Forelimb muscle (tissue), 1 donor: ENCODE measurements at regions not wholly inside any gene's neighbourhood (a gene's known extent, or its start where the extent isn't known, plus 50 kb on each side); places are given as distances from the start of the nearest gene placed in this dataset.
"Not testable (repeated sequence)": the region's sequence is repeated elsewhere in the genome, so short reads cannot be mapped to it uniquely, and the experiment has no call there.

Experiments
- DNase-seq: peaks from one replicate; pipeline ENCODE4 v3.0.0-alpha.2; 2013; ENCODE audit warnings: low read depth

GRCh38 chr2:39874236-39874635 lies 95.2 kb upstream of the THUMPD2 start:
- no peak for DNase-seq

DNA sequence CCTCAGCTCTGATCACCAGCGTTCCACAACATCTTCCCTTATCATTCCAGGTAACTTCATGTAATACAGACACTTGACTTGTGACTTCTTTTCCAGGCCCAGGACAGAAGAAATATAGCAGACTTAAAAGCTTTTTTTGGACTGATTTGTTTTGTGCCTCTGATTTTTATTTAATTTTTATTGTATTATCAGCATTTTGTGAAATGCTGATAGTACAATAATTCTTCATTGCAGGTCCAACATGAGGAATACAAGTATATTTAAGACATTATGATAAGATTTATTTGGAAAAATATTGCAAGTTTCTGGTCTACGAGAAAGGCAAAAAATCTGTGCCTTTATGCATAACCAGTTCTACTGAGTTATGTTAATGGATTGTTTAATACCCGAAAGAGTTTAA lies 94.5 kb upstream of the THUMPD2 start:
- DNase-seq: no peak

DNA sequence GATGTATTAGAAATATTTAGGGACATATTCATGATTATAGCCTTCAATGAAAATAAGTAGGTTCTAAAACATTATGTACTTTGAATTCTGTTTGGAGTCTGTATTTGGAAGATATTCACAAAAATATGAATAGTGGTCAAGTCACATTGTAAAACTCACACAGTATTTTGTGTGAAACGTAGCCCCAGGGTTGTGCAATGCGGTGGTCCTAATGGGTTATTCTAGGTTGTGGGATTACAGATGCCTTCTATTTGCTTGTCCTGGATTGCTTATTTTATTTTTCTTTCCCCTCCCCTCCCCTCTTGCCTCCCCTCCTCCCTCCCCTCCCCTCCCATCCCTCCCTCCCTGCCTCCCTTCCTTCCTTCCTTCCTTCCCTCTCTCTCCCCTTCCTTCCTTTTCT lies 93.7 kb upstream of the THUMPD2 start:
- no peak for DNase-seq

- DNase-seq: no peak
These were observed 92.3 kb upstream of the THUMPD2 start for GRCh38 chr2:39871291-39871761.

- DNase-seq: no peak
These were observed 91.8 kb upstream of the THUMPD2 start for GRCh38 chr2:39870871-39871270.

- no peak for DNase-seq
These were observed 88.2 kb upstream of the THUMPD2 start for GRCh38 chr2:39867268-39867667.

DNA sequence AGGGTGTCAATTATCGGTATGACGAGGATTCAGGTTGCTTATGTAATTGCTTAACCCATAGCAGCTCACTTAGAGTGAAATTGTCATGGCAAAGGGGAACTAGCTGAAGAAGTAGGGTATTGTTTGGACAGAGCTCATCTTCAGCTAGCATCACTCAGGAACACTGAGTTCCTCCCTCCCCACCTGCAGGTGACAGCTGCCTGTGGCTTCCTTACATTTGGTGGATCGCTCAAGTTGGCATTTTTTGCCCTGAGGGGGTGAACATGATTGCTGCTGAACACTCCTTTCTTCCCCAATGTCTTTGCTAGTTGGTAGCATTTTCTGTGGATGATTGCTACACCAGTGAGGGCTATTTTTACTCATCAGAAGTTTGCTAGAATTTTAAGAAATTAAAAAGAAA lies 86.7 kb upstream of the THUMPD2 start:
- no peak for DNase-seq

- not testable (repeated sequence) for DNase-seq
These were observed 84.6 kb upstream of the THUMPD2 start for GRCh38 chr2:39863672-39864071.

GRCh38 chr2:39860538-39860937 lies 81.5 kb upstream of the THUMPD2 start:
- no peak for DNase-seq

DNA sequence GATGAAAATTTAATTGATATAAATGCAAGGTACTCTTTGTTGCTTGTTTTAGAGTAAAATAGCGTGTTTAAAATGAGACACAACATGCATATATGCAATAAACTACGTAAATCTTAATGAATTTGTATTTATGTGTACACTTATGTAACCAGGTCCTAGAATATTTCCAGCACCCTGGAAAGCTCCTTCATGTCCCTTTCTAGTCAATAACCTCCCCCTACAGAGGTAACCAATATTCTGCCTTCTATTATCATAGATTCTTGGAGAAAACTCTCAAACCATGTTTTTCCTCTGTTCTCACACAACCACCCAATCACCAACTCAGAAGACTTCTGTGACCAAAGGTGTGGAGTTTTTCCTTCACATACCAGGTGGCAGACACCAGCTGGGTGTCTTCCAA lies 79.6 kb upstream of the THUMPD2 start:
- DNase-seq: no peak

DNA sequence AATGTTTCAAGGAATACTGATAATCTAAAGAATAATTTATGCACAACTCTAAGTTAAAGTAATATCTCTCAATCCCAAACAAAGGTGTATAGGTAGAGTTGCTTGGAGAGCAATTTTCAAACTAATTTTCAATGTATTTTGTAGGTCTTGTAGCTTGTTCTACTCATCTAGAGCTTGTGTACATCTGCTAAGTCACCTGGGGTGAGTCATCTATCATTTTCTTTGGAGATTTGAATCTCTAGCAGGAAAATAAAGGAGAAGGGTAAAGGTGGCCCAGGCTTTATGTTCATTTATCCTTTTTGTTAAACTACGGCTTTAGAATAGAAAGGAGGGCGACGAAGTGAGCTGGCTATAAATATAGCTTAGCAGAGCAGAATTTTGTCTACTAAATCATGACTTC lies 76.8 kb upstream of the THUMPD2 start:
- DNase-seq: no peak

- DNase-seq: no peak
These were observed 75.7 kb upstream of the THUMPD2 start for GRCh38 chr2:39854771-39855170.

DNA sequence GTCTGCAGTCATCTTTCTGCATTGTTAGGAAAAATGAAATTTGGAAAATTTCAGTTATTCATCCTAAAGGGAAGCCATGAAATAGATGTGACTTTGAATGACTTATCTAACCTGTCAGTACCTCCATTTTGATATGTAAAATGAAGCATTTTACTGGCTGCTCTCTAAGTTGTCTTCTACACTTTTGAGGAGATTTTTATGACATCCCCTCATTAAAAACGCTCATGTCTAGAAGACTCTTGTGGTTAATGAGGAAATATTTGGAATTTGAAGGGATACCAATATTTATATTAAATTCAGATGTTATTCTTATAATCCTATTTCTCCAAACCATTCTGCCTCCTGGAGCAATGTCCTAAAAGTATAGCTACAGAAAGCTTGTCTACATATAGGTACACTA lies 73.8 kb upstream of the THUMPD2 start:
- DNase-seq: no peak

GRCh38 chr2:39851651-39852110 lies 72.6 kb upstream of the THUMPD2 start:
- DNase-seq: peak; percentile 14

- DNase-seq: no peak
These were observed 72.2 kb upstream of the THUMPD2 start for GRCh38 chr2:39851251-39851650.

- no peak for DNase-seq
These were observed 71.0 kb upstream of the THUMPD2 start for GRCh38 chr2:39849982-39850526.

- DNase-seq: no peak
These were observed 70.0 kb upstream of the THUMPD2 start for GRCh38 chr2:39849064-39849463.

DNA sequence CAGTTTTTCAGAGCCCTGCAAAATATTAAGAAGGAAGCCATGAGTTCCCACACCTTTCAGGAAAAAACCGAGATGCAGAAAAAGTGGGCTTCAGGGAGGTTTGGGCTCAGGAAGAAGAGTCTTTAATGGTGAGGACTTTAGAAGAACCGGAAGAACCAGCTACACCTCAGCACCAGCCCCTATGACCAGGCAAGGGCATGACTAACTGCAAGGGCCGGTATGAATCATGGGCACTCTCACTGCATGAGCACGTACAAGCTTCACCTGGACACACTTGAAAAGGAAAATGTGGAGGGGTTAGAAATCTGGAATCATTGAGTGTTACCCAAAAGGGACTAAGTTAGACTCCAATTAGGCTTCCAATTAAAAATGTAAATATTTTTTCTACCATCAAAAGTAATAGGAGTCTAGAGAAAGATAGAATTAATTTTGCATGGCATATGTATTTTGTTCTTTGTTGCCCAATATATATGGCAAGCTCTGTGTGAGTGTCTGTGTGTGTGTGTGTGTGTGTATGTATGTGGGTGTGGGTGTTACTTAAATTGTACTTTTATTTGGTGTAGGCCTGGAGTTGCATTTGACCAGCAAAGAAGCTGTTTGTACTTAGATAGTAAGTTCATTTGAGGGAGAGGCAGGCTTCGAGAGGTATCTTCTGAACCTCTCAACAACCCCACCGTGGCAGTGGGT lies 66.5 kb upstream of the THUMPD2 start:
- no peak for DNase-seq

DNA sequence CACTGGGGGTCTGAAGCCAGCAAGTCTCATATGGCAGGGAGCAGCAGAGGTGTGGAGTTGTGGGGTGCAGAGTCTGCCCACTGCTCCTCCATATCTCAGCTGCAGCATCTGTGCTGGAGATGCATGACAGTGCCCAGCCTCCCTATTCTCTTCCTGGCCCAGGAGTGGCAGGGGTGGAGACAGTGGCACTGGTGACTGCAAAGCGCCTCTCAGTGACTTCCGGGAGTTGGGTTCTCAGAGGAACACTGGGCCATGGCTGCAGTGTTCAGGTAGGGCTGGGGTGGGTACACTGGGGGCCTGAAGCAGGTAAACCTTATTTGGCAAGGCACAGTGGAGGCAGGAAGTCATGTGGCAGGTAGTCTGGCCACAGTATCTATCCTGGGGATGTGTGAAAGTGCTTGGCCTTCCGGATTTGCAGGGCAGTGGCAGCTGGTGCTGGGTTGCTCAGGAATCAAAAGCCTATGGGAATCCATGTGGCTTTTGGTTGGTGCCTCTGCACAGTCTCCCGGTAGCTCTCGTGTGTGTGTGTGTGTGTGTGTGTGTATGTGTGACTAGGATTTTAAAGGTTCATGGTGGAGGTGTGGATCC lies 60.3 kb upstream of the THUMPD2 start:
- DNase-seq: no peak

DNA sequence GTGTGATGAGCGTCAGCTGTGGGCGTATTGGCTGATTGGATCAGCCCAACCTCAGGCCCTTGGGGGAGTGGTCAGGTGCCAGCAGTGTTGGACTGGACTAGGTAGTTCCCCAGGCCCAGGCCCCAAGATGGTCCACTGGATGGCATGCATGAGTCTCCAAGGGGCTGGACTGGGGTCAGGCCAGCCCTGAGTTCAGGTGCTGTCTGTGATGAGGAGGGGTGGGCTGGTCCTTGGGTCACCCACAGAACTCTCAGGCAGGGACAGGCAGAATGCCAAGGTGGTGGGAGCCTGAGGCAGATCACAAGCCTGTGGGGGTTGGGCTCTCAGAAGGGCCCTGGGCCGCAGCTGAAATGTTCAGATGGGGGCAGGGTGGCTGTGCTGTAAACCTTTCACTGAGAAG lies 59.5 kb upstream of the THUMPD2 start:
- DNase-seq: no peak

GRCh38 chr2:39837856-39838453 lies 58.9 kb upstream of the THUMPD2 start:
- DNase-seq: no peak

DNA sequence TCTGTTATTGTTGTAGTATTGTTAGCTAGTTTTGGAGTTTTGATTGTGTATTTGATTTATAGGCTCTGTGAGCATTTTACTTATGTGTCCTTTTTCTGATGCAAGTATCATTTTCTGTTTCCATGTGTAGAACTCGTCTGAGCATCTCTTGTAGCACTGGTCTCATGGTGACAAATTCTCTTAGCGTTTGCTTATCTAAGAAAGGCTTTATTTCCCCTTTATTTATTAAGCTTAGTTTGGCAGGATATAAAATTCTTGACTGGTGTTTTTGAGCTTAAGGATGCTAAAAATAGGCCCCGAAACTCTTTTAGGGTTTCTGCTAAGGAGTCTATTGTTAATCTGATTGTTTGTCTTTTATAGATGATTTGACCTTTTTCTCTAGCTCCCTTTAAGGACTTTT lies 57.6 kb upstream of the THUMPD2 start:
- no peak for DNase-seq

GRCh38 chr2:39834426-39834825 lies 55.4 kb upstream of the THUMPD2 start:
- no peak for DNase-seq
